AG04450 (cell line): ENCODE measurements at regions not wholly inside any gene's neighbourhood (a gene's known extent, or its start where the extent isn't known, plus 50 kb on each side); places are given as distances from the start of the nearest gene placed in this dataset.

Experiments used
- CTCF ChIA-PET: fragments of 300-600, 350-600 bp; formaldehyde crosslinking; extraction: SDS; loops from one replicate; lab custom pipeline; 2022; ENCODE audit warnings: antibody characterized with exemption, inconsistent platforms; lab: Charles Lee
- POLR2A ChIA-PET: fragments of 350-600 bp; formaldehyde crosslinking; extraction: SDS; loops from one replicate; lab custom pipeline; 2021; ENCODE audit warnings: antibody characterized with exemption, inconsistent platforms; lab: Yijun Ruan, JAX
- DNase-seq: peaks from one replicate; pipeline ENCODE4 v3.0.0-alpha.2; 2011; ENCODE audit warnings: low read depth, low spot score
- H3K27ac ChIP-seq: one replicate; pipeline ENCODE4 v1.5.1; 2012; ENCODE audit warnings: low read depth, low read length, control low read depth
- H3K27me3 ChIP-seq: one replicate; pipeline ENCODE4 v1.6.0; 2012; ENCODE audit warnings: low read length; ENCODE audit not compliant: control insufficient read depth, insufficient read depth
- H3K4me3 ChIP-seq: 2 replicates; pipeline ENCODE4 v1.5.1; 2011; ENCODE audit warnings: mild to moderate bottlenecking, low read depth, low read length, control low read depth
- H3K9me3 ChIP-seq: 2 replicates; pipeline ENCODE4 v1.5.1; 2012; ENCODE audit warnings: low read length; ENCODE audit not compliant: control insufficient read depth, insufficient read depth
- TF ChIP-seq, protein P1 (sequence below): IDR thresholded peaks from 2 replicates; pipeline ENCODE4 v1.5.1; 2011; ENCODE audit warnings: low read depth, low read length, control low read depth, inconsistent platforms

- no peak overlapping the region for H3K27ac ChIP-seq
- no peaks in the 10 kb centered on the region for H3K27me3 ChIP-seq
- no peak overlapping the region for H3K4me3 ChIP-seq
- H3K9me3 ChIP-seq, result peaks cover 4% of the 10 kb centered on the region; the same call in 1 of the 2 replicates
- ChIA-PET POLR2A (no interaction called here), CTCF (no interaction called here)
- TF ChIP-seq, protein P1, sequence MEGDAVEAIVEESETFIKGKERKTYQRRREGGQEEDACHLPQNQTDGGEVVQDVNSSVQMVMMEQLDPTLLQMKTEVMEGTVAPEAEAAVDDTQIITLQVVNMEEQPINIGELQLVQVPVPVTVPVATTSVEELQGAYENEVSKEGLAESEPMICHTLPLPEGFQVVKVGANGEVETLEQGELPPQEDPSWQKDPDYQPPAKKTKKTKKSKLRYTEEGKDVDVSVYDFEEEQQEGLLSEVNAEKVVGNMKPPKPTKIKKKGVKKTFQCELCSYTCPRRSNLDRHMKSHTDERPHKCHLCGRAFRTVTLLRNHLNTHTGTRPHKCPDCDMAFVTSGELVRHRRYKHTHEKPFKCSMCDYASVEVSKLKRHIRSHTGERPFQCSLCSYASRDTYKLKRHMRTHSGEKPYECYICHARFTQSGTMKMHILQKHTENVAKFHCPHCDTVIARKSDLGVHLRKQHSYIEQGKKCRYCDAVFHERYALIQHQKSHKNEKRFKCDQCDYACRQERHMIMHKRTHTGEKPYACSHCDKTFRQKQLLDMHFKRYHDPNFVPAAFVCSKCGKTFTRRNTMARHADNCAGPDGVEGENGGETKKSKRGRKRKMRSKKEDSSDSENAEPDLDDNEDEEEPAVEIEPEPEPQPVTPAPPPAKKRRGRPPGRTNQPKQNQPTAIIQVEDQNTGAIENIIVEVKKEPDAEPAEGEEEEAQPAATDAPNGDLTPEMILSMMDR, result no peak
- DNase-seq, result no peak
These were observed 999.3 kb upstream of the GRIA3 start for GRCh38 chrX:122184791-122185190.

GRCh38 chrX:122187069-122187713 lies 996.9 kb upstream of the GRIA3 start:
- ChIA-PET POLR2A (no interaction called here), CTCF (no interaction called here)
- TF ChIP-seq, protein P1, result no peak
- H3K27ac ChIP-seq, result no peak overlapping the region
- no peaks in the 10 kb centered on the region for H3K27me3 ChIP-seq
- no peak for DNase-seq
- peaks cover 4% of the 10 kb centered on the region; the same call in 1 of the 2 replicates for H3K9me3 ChIP-seq
- no peak overlapping the region for H3K4me3 ChIP-seq

DNA sequence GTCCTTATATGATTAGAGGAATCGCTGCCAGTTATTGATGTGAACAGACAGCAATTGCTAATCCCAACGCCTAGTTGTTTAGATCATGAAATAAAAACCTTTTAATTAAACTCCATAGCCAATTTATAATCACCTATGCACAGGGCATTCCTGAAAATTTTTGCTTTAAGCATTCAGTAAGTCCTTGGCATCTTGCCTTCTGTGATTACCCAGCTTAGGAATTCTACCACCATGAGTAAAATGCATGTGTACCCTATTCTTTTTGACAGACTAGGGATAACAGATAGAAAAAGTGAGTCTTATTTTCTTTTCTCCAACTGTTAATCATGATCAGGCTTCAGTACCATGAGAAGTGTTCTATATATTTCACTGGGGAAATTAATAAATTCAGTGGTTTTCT lies 995.3 kb upstream of the GRIA3 start:
- POLR2A ChIA-PET, result no interaction called here
- CTCF ChIA-PET, result no interaction called here
- no peak for DNase-seq

GRCh38 chrX:122196343-122196742 lies 987.7 kb upstream of the GRIA3 start:
- Histone ChIP-seq H3K27ac (no peak overlapping the region), H3K9me3 (no peaks in the 10 kb centered on the region; the same call in 1 of the 2 replicates), H3K4me3 (no peak overlapping the region), H3K27me3 (no peaks in the 10 kb centered on the region)
- TF ChIP-seq, protein P1, result no peak
- no peak for DNase-seq
- ChIA-PET CTCF (no interaction called here), POLR2A (no interaction called here)

More for the DNA sequence above, 995.3 kb upstream of the GRIA3 start:
- no peaks in the 10 kb centered on the region for H3K27me3 ChIP-seq
- TF ChIP-seq, protein P1, result no peak
- H3K4me3 ChIP-seq, result no peak overlapping the region
- no peak overlapping the region for H3K27ac ChIP-seq
- H3K9me3 ChIP-seq, result peaks cover 4% of the 10 kb centered on the region; the same call in 1 of the 2 replicates

GRCh38 chrX:122203399-122203798 lies 980.7 kb upstream of the GRIA3 start:
- no peaks in the 10 kb centered on the region for H3K9me3 ChIP-seq
- TF ChIP-seq, protein P1, result no peak
- no peak for DNase-seq
- no peaks in the 10 kb centered on the region for H3K27me3 ChIP-seq
- H3K4me3 ChIP-seq, result no peak overlapping the region
- CTCF ChIA-PET, result no interaction called here
- POLR2A ChIA-PET, result no interaction called here
- no peak overlapping the region for H3K27ac ChIP-seq
